DOHH2 (cell line): ENCODE measurements at regions not wholly inside any gene's neighbourhood (a gene's known extent, or its start where the extent isn't known, plus 50 kb on each side); places are given as distances from the start of the nearest gene placed in this dataset.

ENCODE experiments used
- H3F3A ChIP-seq: fragments of 200-600 bp; sonication (generic), shearing (Covaris generic); 2 replicates; pipeline ENCODE4 v1.6.0; 2016; ENCODE audit warnings: antibody characterized with exemption, mild to moderate bottlenecking; ENCODE audit not compliant: control insufficient read depth, insufficient read depth
- H3K27ac ChIP-seq: fragments of 200-600 bp; sonication (generic); 2 replicates; pipeline ENCODE4 v1.5.1; 2014; ENCODE audit warnings: low read depth, mild to moderate bottlenecking, low read length, moderate library complexity
- H3K27me3 ChIP-seq: fragments of 200-600 bp; sonication (generic); 2 replicates; pipeline ENCODE4 v1.6.1; 2014; ENCODE audit warnings: mild to moderate bottlenecking, low read length, mixed read lengths; ENCODE audit not compliant: control insufficient read depth
- H3K36me3 ChIP-seq: fragments of 200-600 bp; sonication (generic); 2 replicates; pipeline ENCODE4 v1.6.1; 2014; ENCODE audit warnings: mild to moderate bottlenecking, low read length, moderate library complexity, mixed read lengths; ENCODE audit not compliant: control insufficient read depth
- H3K4me1 ChIP-seq: fragments of 200-600 bp; sonication (generic); 2 replicates; pipeline ENCODE4 v1.6.1; 2014; ENCODE audit warnings: mild to moderate bottlenecking, low read length, mixed read lengths; ENCODE audit not compliant: control insufficient read depth
- H3K4me2 ChIP-seq: fragments of 200-600 bp; sonication (generic); 2 replicates; pipeline ENCODE4 v1.6.0; 2014; ENCODE audit warnings: mild to moderate bottlenecking, low read length, moderate library complexity
- H3K4me3 ChIP-seq: fragments of 200-600 bp; sonication (generic); 2 replicates; pipeline ENCODE4 v1.5.1; 2014; ENCODE audit warnings: mild to moderate bottlenecking, low read length, mixed read lengths
- H3K79me2 ChIP-seq: fragments of 200-600 bp; sonication (generic); 2 replicates; pipeline ENCODE4 v1.6.1; 2014; ENCODE audit warnings: mild to moderate bottlenecking, low read length, mixed read lengths; ENCODE audit not compliant: control insufficient read depth
- H3K9me2 ChIP-seq: fragments of 200-600 bp; sonication (generic); replicated peaks from 2 replicates; pipeline ENCODE4 v1.6.1; 2014; ENCODE audit warnings: mild to moderate bottlenecking, low read length, mixed read lengths; ENCODE audit not compliant: control insufficient read depth
- H3K9me3 ChIP-seq: fragments of 200-600 bp; sonication (generic); 2 replicates; pipeline ENCODE4 v1.6.1; 2014; ENCODE audit warnings: antibody characterized with exemption, low read length, mixed read lengths; ENCODE audit not compliant: control insufficient read depth, insufficient read depth
- H4K20me1 ChIP-seq: fragments of 200-600 bp; sonication (generic); 2 replicates; pipeline ENCODE4 v1.6.0; 2014; ENCODE audit warnings: low read depth, mild to moderate bottlenecking, antibody characterized with exemption, low read length, moderate library complexity; ENCODE audit not compliant: control insufficient read depth, insufficient read depth
- EZH2phosphoT487 ChIP-seq: fragments of 200-600 bp; sonication (generic); IDR thresholded peaks from 2 replicates; pipeline ENCODE4 v1.6.1; 2017; ENCODE audit warnings: borderline replicate concordance, mild to moderate bottlenecking, antibody characterized with exemption, low read length, moderate library complexity, mixed read lengths
- TF ChIP-seq, protein P1 (sequence below): fragments of 200-600 bp; sonication (generic); IDR thresholded peaks from one replicate; pipeline ENCODE4 v1.5.1; 2014; ENCODE audit warnings: antibody characterized with exemption, mild to moderate bottlenecking, low read depth, low read length; ENCODE audit not compliant: poor library complexity, severe bottlenecking

DNA sequence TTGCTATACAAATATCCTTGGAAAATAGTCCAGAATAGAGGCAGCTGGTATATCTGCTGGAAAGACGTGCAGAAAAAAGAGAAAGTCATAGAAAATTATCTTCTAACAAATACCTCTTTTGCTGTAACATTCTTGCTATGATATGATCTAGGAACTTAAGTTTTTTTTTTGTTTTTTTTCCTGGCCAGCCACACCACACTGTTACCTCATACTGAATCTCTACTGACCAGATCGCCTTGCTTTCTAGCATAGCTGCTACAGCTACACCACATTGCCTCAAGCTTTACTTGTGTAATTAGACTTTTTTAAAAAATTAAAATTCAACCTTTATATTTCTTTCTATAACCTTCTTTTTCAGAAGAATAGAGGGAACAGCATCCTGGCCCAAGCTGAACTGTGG lies 142.2 kb upstream of the PRLR start:
- TF ChIP-seq EZH2phosphoT487, result no peak
- TF ChIP-seq, protein P1, sequence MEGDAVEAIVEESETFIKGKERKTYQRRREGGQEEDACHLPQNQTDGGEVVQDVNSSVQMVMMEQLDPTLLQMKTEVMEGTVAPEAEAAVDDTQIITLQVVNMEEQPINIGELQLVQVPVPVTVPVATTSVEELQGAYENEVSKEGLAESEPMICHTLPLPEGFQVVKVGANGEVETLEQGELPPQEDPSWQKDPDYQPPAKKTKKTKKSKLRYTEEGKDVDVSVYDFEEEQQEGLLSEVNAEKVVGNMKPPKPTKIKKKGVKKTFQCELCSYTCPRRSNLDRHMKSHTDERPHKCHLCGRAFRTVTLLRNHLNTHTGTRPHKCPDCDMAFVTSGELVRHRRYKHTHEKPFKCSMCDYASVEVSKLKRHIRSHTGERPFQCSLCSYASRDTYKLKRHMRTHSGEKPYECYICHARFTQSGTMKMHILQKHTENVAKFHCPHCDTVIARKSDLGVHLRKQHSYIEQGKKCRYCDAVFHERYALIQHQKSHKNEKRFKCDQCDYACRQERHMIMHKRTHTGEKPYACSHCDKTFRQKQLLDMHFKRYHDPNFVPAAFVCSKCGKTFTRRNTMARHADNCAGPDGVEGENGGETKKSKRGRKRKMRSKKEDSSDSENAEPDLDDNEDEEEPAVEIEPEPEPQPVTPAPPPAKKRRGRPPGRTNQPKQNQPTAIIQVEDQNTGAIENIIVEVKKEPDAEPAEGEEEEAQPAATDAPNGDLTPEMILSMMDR, result no peak
- H3K9me3 ChIP-seq, result no peaks in the 10 kb centered on the region
- H3K27me3 ChIP-seq, result no peaks in the 10 kb centered on the region
- H3K4me2 ChIP-seq, result no peak overlapping the region
- H3K9me2 ChIP-seq, result no peaks in the 10 kb centered on the region
- H3F3A ChIP-seq, result no peaks in the 10 kb centered on the region
- no peak overlapping the region for H3K27ac ChIP-seq
- no peak overlapping the region for H3K4me3 ChIP-seq
- H4K20me1 ChIP-seq, result no peaks in the 10 kb centered on the region
- no peaks in the 10 kb centered on the region for H3K4me1 ChIP-seq
- no peaks in the 10 kb centered on the region for H3K36me3 ChIP-seq
- no peaks in the 10 kb centered on the region for H3K79me2 ChIP-seq

DNA sequence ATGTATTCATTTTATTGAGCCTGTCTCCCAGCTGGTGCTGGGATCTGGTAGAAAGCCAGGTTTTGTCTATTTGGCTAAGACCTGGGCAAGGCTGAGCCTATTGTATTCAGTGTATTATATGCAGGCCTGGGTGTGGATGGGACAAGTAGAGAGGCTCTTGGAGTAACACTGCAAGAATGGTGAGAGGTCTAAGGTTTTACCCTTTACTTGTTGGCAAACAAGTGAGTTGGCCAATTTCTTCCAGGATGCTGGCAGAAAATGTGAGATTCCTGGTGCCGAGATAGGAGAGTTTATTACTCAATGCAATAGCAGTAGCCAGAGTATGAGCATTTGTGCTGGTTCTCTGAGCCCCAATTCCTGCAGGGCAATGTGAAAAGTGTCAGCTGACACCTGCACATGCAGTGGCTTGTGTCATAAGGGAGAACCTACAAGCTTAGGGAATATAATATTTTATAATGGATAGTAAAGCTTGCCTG lies 141.7 kb upstream of the PRLR start:
- no peak overlapping the region for H3K4me2 ChIP-seq
- H3K36me3 ChIP-seq, result no peaks in the 10 kb centered on the region
- no peak overlapping the region for H3K4me3 ChIP-seq
- no peaks in the 10 kb centered on the region for H3F3A ChIP-seq
- no peaks in the 10 kb centered on the region for H3K9me3 ChIP-seq
- no peak overlapping the region for H3K27ac ChIP-seq
- no peaks in the 10 kb centered on the region for H4K20me1 ChIP-seq
- H3K4me1 ChIP-seq, result peaks cover 5% of the 10 kb centered on the region
- H3K9me2 ChIP-seq, result no peaks in the 10 kb centered on the region
- H3K79me2 ChIP-seq, result no peaks in the 10 kb centered on the region
- TF ChIP-seq, protein P1, result no peak
- TF ChIP-seq EZH2phosphoT487, result no peak
- no peaks in the 10 kb centered on the region for H3K27me3 ChIP-seq

DNA sequence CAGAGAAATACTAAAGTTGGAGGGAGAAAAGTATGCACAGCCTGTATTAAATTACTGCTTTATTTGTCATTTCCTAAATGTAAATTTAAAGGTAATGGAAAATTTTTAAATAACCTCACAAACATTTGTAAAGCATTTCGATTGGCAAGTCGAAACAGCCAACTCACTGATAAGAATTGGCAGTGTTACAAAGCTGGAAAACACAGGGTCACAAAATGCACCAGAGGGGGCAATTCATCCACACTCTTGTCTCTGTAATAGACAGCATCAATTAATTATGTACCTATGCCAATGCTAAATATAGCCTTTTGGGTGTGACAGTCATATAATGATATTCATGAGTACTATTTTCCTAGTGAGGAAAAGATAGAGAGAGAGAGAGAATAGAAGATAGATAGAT lies 140.6 kb upstream of the PRLR start:
- no peaks in the 10 kb centered on the region for H3K36me3 ChIP-seq
- H4K20me1 ChIP-seq, result no peaks in the 10 kb centered on the region
- no peaks in the 10 kb centered on the region for H3K79me2 ChIP-seq
- H3K9me3 ChIP-seq, result no peaks in the 10 kb centered on the region
- no peaks in the 10 kb centered on the region for H3K27me3 ChIP-seq
- no peak overlapping the region for H3K27ac ChIP-seq
- peaks cover 12% of the 10 kb centered on the region for H3K4me1 ChIP-seq
- H3K4me3 ChIP-seq, result no peak overlapping the region
- H3K4me2 ChIP-seq, result no peak overlapping the region
- no peaks in the 10 kb centered on the region for H3F3A ChIP-seq
- no peak for TF ChIP-seq EZH2phosphoT487
- TF ChIP-seq, protein P1, result no peak
- H3K9me2 ChIP-seq, result no peaks in the 10 kb centered on the region
